Spleen (tissue), 7 donors: ENCODE measurements at regions not wholly inside any gene's neighbourhood (a gene's known extent, or its start where the extent isn't known, plus 50 kb on each side); places are given as distances from the start of the nearest gene placed in this dataset.

Source experiments
- CTCF ChIP-seq, 11 experiments: fragments of 200-600 bp in 7 of 11; fragments of 450-650 bp in 4 of 11; sonication (generic) in 4 of 11; IDR thresholded peaks in 8 of 11; conservative IDR thresholded peaks in 3 of 11; 1 replicate in 7 of 11; 2 replicates in 4 of 11; pipeline versions ENCODE4 v1.4.0 to v1.8.0; 2016 to 2021; ENCODE audit warnings: antibody characterized with exemption in 11 of 11, inconsistent platforms in 4 of 11, mild to moderate bottlenecking in 1 of 11
- POLR2A ChIP-seq, 3 donors: fragments of 450-650 bp; IDR thresholded peaks; one replicate each; pipeline ENCODE4 v1.5.1; 2017; ENCODE audit warnings: antibody characterized with exemption in 3 of 3, mild to moderate bottlenecking in 1 of 3
- POLR2AphosphoS5 ChIP-seq, 3 donors: sonication (generic); formaldehyde crosslinking; IDR thresholded peaks; one replicate each; pipeline ENCODE4 v1.5.1; 2017; ENCODE audit warnings: antibody characterized with exemption in 3 of 3
- donor health status: DM: no; HTN: no; CAD: no; lungs with moderate emphysema.
- donor health status: DM: no; HTN: no; CAD: no.
- donor health status: DM: no; HTN: no; CAD: no.

- TF ChIP-seq POLR2AphosphoS5 (IDR thresholded peaks at IDR 0.05) (no peak), CTCF (IDR thresholded peaks at IDR 0.05 in 8 of 11, conservative IDR thresholded peaks at IDR 0.05 in 3 of 11) (no peak), POLR2A (IDR thresholded peaks at IDR 0.05) (no peak)
Measured at GRCh38 chr22:27378995-27379394, 422.6 kb downstream of the MN1 start.
